GM21515 (cell line): ENCODE measurements at regions not wholly inside any gene's neighbourhood (a gene's known extent, or its start where the extent isn't known, plus 50 kb on each side); places are given as distances from the start of the nearest gene placed in this dataset.
"Not testable (repeated sequence)": the region's sequence is repeated elsewhere in the genome, so short reads cannot be mapped to it uniquely, and the experiment has no call there.

Experiments used
- ATAC-seq: cut with Tn5 transposase; IDR thresholded peaks from one replicate; pipeline ENCODE4 v1.9.1; 2021; ENCODE audit not compliant: unreplicated experiment

DNA sequence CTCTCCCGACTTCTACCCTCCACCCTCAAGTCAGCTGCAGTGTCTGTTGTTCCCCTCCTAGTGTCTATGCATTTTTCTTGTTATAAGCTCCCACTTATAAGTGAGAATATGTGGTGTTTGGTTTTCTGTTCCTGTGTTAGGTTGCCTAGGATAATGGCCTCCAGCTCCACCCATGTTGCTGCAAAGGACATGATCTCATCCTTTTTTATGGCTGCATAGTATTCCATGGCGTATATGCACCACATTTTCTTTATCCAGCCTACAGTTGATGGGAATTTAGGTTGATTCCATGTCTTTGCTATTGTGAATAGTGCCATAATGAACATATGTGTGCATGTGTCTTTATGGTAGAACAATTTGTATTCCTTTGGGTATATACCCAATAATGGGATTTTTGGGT, 80.7 kb downstream of the SPTSSA start:
- ATAC-seq = not testable (repeated sequence)

DNA sequence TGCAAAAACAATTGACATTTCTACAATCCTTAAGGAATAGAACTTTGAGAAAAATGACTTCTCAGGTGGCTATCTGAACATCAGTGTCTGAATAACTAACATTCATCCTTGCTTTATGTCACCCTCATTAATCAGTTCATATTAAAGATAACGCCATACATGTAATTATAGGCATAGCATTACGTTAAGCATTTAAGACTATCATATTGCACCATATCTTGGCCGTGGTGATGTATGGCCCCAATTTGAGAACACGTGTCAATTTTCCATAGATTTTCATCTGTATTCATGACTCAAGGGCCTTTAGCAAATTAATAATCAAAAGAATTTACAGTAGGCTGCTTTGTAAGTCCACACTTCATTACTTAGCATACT, 81.6 kb downstream of the SPTSSA start:
- ATAC-seq = no peak

DNA sequence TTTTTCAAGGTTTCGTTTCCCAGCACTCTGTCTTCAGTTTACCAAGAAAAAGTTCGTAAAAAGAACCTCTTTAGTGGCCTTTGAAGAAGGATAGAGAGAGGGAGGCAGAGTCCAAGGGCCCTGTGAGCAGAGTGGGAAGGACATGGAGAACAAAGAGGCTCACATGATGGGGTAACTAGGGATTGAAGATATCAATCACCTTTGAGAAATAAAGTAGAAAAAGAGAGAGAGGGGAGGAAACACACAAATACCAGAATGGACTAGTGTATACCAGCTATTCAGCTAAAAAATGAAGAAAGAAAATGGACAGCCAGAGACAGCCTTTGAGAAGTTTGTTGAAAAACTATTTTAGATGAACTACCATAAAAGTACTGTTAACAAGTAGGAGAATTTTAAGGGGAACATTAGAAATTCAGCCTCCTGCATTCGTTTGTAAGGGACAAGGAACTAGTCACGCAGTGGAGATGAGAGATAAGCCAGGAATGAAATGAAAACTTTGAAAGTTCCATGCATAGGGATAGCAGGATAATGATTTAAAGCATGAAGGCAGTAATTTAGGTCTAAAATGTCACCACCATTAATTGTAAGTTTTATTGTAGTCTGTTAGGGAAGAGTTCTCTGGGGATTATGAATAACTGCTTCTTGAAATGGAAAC, 82.1 kb downstream of the SPTSSA start:
- ATAC-seq = no peak

DNA sequence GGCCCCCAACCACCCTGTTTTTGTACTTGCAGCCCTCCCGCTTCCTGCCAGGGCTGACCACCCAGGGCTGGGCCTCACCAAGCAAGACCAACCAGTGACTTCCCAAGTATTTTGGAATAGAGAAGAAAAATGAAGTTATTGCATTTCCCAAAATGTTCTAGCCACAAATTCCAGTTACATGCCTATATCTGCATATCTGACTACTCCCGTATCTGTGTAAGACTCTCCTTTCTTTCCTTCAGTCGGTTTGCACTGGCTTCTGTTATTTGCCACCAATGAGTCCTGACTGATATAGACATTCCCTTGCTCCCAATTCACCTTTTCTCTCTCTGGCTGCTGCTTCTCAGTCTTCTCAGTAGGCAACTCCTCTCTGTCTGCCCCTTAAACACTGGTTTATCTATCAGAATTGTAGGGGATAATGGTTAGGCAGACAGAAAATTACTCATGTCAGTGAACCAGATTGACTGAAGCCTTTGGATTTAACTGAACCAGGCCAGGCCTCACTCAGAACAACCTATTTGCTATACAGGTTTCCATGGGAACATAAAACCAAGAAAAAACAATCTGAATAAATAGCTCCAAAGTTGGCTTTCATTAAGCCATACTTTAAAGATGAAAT, 85.3 kb downstream of the SPTSSA start:
- no peak for ATAC-seq

DNA sequence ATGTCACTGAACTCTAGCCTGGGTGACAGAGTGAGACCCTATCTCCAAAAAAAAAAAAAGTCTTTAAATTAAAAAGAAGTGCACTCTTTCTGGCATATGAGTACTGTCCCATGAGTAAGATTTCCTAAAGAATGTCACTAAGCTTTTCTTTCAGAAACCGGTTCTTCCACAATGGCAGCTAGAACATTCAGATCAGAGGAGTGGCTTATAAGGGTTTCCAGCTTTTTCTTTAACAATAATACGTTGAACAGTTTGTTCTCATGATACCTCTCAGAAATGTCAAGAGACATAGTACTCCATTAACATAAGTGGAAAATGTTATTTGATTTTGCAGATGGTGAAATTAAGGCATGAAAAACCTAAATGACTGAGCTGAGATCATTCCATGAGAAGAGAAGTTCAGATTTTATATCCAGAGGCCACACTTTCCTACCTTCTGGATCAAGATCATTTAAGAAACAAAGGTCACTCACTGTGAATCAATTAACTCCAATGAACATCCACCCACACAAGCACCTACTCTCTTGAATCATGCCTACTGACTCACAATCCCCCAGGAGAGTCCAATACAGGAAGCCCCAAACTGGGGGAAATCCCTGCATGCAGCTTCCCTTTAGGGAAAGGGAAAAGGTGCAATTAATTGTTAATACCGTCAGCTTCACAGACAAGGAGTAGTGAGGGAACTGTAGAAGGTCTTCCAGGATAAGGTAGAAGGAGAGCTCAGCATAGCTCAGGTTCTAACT, 86.9 kb downstream of the SPTSSA start:
- no peak for ATAC-seq

DNA sequence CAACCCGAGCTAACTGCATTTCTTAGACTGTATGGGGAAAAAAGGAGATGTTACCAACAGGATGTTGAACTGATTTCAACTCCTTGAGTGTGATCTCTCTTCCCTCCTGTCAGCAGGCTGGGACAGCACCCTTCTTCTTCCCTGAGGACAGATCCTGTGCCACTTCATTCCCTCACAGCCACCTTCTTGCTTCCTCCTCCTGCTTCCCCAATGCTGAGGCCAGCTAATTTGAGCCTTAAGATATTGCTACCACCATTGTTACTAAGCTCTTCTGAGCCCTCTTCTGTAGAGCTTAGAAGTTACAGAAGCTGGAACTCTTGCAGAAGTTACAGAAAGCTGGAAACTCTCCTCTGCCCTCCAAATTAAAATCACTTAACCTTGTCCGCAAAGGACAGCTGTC, 88.8 kb downstream of the SPTSSA start:
- no peak for ATAC-seq

DNA sequence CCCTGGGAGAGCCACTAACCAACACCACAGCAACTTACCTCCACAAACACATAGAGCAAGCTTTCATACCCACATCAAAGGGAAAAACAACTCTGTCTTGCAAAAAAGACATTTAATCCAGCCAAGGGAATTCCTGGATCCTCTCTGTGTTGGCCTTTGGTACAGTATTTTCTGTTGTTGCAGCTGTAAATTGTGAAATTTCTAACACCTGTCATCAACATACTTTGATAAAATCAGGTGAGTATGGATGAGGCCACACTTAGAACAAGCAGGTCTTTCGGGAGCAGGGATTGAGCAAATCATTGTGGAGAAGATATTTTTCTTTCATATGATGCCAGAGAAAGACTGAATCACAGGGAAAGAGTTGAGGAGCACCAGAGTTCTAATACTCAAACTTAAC, 89.3 kb downstream of the SPTSSA start:
- no peak for ATAC-seq

DNA sequence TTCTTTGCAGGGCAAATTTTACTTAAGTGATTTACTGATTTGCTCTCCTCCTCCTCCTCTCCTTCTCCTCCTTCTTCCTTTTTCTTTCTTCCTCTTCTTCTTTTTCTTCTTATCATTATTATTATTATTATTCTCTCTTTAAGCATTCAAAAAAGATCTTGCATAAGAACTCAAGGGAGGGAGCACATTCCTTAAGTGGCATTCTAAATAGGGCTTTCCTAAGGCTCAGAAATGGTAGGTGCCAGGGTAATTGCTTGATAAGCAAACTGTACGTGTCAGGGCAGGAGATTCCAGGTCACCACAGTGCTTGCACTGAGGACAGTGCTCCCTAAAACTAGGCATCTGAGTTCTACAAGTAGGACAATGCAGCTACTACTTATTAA, 92.4 kb downstream of the SPTSSA start:
- ATAC-seq = no peak

DNA sequence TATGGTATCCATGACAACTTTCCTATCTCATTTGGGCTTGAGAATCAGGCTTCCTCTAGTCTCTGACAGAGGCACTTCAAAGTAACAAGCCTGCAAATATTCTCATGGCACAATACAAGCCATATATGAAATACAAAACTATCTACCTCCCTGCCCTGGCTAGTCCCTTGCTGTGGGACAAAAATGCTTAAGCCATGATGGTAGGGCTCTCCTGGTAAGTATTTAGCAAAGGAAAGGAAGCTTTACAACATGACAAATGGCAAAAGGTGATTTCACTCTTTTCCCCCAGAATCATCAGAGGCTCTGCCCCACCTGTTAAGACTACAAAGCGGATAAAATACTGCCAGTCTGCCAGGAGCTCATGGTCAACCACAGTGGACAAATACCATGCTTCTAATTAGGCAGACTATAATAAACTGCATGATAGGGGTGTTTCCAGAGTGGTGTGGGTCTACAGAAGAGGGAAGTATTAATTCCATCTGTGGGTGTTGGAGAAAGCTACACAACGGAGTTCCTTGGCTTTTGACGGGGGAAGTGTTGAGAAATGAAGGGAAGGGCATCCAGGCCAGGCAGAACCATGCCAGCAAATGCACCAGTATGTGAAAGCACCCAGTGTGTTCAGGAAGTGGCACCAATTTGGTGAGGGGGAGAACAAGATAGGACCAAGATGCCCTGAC, 92.9 kb downstream of the SPTSSA start:
- no peak for ATAC-seq

DNA sequence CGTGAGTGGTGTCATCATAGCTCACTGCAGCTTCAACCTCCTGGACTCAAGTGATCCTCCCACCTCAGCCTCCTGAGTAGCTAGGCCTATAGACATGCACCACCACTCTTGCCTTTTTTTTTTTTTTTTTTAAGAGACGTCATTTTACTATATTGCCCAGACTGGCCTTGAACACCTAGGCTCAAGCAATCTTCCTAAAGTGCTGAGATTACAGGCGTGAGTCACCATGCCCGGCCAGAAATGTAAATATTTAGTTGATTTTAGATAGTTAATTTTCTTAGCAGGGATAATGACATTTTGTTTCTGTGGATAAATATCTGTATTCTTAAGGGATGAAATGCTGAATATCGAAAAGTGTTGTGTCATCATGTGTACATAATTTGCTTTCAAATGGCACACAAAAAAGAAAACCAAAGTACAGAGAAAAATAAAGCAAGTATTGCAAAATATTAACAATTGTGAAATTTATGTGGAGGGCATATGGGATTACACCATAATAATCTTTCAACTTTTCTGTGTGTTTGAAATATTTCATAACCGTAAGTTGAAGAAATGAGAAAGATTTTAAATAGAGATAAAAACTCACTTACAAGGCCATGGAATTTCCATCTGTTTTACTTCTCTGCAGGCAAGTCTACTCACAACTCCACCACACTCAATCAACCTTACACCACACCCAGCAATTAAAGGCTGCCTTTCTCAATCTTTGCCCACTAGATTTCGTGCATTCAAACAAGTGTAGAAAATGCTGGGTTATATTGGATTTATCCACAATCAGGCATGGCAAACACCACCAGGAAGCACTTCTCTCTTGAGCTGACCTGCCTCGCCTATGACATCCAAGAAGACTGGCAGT, 93.7 kb downstream of the SPTSSA start:
- ATAC-seq = no peak

DNA sequence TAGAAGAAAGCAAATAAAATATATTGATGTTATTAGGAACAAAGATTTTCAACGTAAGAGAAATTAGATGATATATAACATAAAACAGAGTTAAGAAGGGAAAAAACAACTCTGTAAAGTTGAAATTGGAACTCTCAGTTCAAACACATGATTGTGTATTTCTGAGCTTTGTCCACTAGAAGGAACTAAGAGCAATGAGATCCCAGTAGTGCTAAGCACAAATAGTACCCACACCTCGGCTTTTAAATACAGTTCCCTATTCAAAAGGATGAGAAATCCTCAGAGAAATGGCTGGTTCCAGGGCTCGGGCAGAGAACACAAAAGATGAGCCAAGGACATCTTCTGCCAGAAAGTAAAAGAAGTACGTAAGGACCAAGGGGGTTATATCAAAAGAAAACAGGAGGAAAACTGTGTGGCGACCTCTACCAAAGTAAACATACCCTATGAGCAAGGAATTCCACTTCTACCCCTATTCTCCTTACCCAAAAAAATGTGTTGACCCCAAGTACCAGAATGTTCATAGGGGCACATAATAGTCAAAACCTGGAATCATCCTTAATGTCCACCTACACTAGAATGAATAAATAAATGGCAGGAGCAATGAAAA, 96.6 kb downstream of the SPTSSA start:
- no peak for ATAC-seq

DNA sequence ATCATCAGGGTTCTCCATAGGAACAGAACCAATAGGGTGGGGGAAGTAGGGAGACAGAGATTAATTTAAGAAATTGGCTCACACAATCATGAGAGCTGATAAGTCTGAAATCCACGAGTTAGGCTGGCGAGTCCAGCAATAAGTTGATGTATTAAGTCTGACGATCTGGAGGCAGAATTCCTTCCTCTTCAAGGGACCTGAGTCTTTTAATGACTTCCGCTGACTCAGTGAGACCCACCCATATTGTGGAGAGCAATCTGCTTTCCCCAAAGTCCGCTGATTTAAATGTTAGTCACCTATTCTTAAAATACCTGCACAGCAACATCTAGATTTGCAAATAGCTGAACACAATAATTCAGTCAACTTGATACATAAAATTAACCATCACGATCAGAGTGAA, 97.8 kb downstream of the SPTSSA start:
- no peak for ATAC-seq

DNA sequence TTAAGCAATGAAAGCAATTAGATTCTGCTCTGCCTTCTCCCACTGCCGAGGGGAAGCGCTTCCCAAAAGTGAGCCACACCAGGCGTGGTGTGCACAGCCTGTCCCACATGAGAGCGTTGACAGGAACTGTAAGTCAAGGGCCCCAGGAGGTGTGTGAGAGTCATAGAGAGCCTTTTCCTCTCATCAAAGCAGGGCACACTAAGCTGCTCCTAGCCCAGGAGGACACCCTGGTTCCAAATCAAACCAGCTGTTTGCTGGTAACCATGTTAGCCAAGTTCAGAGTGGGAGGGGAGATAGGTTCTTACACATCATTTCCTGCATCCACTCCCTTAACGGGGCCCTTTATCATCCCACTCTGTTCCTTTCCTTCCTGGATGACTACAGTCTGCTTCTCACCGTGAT, 98.3 kb downstream of the SPTSSA start:
- no peak for ATAC-seq

DNA sequence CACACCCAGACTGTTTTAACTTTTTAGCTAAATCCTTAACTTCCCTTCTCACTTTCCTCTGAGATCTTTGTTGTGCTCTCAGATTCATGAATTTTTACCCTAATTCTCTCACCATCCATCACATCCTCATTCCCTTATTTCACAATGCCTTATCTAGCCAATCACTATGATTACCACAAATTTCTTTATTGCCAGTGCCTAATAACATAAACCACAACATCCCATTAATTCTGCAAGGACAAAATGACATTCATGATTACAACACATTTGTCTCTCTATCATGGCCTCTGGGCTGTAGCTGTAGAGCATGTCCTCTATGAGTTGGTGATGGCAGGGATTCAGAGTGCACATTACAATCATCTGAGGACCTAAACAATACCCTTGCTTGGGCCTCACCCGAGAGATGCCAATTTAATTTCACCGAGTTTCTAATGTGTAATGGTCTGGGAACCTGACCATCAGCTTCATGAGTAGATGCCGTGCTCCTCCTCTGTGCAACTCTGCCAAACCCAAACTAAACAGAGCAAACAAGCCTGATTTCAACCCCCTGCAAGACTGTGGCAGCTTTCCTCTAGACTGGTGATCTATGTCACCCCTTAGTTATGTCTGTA, 99.3 kb downstream of the SPTSSA start:
- ATAC-seq = no peak

DNA sequence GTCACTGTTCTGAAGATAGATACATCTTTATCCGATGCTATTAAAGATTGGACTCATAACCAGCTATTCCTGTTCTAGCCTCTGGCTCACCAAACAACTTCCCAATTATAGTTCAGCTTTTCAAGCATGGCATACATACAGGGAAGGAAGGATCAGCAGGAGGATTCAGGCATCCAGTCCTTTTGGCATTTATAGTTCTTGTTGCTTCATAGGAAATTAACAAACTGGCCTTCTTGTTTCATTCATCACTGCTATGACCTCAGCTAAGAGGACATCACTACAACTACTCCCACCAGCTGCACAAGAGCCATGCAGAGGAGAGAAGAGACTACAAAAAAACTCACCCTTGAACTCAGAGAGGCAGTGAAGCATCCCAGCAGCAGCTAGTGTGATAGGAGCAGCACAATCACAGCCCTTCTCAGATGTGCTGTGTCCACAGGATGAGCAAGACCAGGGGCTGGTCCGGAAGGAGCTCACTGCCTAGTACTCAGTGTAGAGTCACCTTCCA, 100.5 kb downstream of the SPTSSA start:
- ATAC-seq = no peak

DNA sequence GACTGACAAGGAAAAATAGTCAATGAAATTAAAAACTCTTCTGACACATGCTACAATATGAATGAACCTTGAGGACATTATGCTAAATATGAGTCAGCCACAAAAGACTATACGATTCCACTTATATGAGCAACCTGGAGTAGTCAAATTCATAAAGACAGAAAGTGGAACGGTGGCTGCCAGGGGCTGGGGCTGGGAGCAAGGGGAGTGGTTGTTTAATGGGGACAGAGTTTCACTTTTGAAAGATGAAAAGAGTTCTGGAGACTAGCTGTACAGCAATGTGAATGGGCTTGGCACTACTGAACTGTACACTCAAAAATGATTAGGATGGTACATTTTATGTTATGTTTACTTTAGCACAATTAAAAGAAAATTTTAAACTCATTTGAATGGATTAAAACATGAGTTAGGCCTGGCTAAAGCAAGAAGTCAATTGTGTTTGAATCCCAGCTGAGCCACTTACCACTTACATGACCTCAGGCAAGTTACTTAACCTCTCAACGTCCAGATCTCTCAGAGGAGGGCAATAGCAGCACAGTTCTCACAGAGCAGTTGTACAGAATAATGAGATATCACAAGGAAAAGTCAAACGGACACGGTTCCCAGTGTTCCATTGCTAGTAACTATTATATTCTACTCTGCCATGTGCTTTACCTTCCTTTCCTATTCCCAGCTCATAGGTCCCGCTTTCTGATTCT, 102.5 kb downstream of the SPTSSA start:
- no peak for ATAC-seq

DNA sequence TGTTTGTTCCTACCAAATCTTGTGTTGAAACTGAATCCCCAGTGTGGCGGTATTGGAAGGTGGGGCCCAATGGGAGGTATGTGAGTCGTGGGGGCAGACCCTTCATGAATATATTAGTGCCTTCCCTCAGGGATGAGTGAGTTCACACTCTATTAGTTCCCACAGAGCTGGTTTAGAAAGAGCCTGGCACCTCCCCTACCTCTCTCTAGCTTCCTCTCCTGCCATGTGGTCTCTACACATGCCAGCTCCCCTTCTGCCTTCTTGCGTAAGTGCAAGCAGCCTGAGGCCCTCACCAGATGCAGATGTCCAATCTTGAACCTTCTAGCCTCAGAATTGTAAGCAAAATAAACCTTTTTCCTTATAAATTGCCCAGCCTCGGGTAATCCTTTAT, 105.8 kb downstream of the SPTSSA start:
- ATAC-seq = no peak

DNA sequence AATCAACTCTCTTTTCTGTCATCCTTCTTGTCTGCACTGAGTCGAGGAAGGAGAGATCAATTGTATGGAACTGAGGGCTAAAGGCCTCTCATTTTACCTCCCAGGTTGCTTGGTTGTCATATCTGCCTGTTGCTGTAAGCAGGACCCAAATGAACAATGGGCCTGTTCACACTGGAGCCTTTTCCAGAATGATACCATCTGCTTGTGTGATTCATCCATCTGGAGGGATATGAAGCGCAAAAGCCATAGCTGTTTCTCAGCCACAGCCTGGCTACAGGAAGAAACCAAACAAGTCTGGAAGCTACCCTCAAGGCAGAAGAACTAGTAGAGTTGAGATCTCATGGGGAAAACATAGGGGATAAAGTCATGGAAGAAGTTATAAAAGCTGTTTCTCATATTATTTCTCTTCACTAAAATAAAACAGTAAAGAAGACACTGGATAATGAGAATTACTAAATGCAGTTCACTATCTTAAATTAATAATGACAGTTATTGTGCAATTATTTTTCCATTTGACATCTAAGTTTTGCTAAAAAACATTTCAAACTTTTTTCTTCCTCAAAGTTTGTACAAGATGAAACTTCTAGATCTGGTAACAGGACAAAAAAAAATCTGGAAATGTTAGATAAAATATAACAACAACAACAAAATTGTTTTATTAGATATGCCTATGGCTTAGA, 106.3 kb downstream of the SPTSSA start:
- ATAC-seq = no peak

DNA sequence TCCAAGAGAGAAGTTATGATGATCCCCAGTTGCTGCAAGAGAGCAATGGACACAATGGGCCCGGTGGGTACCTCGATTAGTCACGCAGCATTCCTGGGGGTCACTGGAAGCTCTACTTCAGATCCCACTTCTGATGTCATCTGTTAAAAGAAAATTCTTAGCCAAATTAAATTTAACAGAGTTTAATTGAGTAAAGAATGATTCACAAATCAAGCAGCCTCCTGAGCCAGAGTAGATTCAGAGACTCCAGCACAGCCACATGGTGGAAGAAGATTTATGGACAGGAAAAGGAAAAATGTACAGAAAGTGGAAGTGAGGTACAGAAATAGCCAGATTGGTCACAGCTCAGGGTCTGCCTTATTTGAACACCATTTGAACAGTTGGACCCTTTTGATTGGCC, 107.5 kb downstream of the SPTSSA start:
- ATAC-seq = no peak
